ENCODE measurements at regions not wholly inside any gene's neighbourhood (a gene's known extent, or its start where the extent isn't known, plus 50 kb on each side); places are given as distances from the start of the nearest gene placed in this dataset.

- ATAC-seq, result no peak
- TF ChIP-seq PATZ1 (CRISPR knock-in tag; IDR thresholded peaks at IDR 0.05; ENCODE audit: borderline replicate concordance) (no peak), TOX (CRISPR knock-in tag; IDR thresholded peaks at IDR 0.05; ENCODE audit: borderline replicate concordance) (no peak), RARB (CRISPR knock-in tag; IDR thresholded peaks at IDR 0.05) (no peak), CSDC2 (CRISPR knock-in tag; IDR thresholded peaks at IDR 0.05) (no peak), SNAI2 (CRISPR knock-in tag; IDR thresholded peaks at IDR 0.05) (no peak), ZC3H10 (CRISPR knock-in tag; IDR thresholded peaks at IDR 0.05) (no peak), OSR1 (CRISPR knock-in tag; IDR thresholded peaks at IDR 0.05) (no peak), PPARA (CRISPR knock-in tag; IDR thresholded peaks at IDR 0.05; ENCODE audit: borderline replicate concordance) (no peak)
Measured at GRCh38 chr13:73275163-73275562, 216.4 kb downstream of the KLF5 start.

GRCh38 chr13:73274147-73274546, 215.3 kb downstream of the KLF5 start:
- ATAC-seq, result peak; percentile 46
- TF ChIP-seq CREB5 (CRISPR knock-in tag; IDR thresholded peaks at IDR 0.05; ENCODE audit: low read depth) (no peak), PPARA (CRISPR knock-in tag; IDR thresholded peaks at IDR 0.05; ENCODE audit: borderline replicate concordance) (no peak), CSRNP3 (CRISPR knock-in tag; IDR thresholded peaks at IDR 0.05) (no peak), ISL1 (CRISPR knock-in tag; IDR thresholded peaks at IDR 0.05) (peak; percentile 65)

- TF ChIP-seq POU6F1 (CRISPR knock-in tag; IDR thresholded peaks at IDR 0.05; ENCODE audit: borderline replicate concordance, low read depth) (no peak), TSHZ2 (CRISPR knock-in tag; IDR thresholded peaks at IDR 0.05) (no peak), ISL1 (CRISPR knock-in tag; IDR thresholded peaks at IDR 0.05) (no peak)
- peak; percentile 94 for ATAC-seq
Measured at GRCh38 chr13:73273745-73274144, 214.9 kb downstream of the KLF5 start.

- ATAC-seq, result no peak
- TF ChIP-seq ZFP30 (CRISPR knock-in tag; IDR thresholded peaks at IDR 0.05) (no peak), POU6F1 (CRISPR knock-in tag; IDR thresholded peaks at IDR 0.05; ENCODE audit: borderline replicate concordance, low read depth) (no peak)
Measured at GRCh38 chr13:73273276-73273675, 214.5 kb downstream of the KLF5 start.

- no peak for ATAC-seq
- no peak for TF ChIP-seq ZFP30 (CRISPR knock-in tag; IDR thresholded peaks at IDR 0.05)
- no peak for TF ChIP-seq PPARA (CRISPR knock-in tag; IDR thresholded peaks at IDR 0.05; ENCODE audit: borderline replicate concordance)
- TF ChIP-seq TSHZ2 (CRISPR knock-in tag; IDR thresholded peaks at IDR 0.05), result no peak
- no peak for TF ChIP-seq ESRRG (CRISPR knock-in tag; IDR thresholded peaks at IDR 0.05)
- TF ChIP-seq CSDC2 (CRISPR knock-in tag; IDR thresholded peaks at IDR 0.05), result no peak
- no peak for TF ChIP-seq ISL1 (CRISPR knock-in tag; IDR thresholded peaks at IDR 0.05)
- no peak for TF ChIP-seq OSR1 (CRISPR knock-in tag; IDR thresholded peaks at IDR 0.05)
- TF ChIP-seq ARNTL (CRISPR knock-in tag; IDR thresholded peaks at IDR 0.05; ENCODE audit: borderline replicate concordance, low read depth), result no peak
- TF ChIP-seq ZNF565 (CRISPR knock-in tag; conservative IDR thresholded peaks at IDR 0.05; ENCODE audit: low read depth), result no peak
Measured at GRCh38 chr13:73272831-73273230, 214.0 kb downstream of the KLF5 start.
